ENCODE measurements at regions not wholly inside any gene's neighbourhood (a gene's known extent, or its start where the extent isn't known, plus 50 kb on each side); places are given as distances from the start of the nearest gene placed in this dataset.

DNA sequence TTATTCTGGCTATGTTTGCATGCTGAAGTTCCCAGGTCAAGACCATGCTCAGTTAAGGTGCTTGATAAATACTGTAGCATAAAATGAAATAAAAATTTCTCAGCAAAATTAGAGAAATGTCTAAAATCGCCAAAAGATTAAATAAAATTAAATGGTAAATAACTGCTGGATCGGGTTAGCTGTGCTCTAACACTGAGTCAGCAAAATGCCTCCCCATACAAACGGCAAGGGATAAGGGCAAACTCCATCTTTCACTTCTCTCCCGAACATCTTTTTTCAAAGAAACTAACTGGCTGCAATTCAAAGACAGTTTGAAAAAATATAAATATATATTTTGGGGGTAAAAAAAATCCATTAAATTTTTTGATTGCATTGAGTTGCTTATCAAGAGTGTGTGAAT is 162.2 kb upstream of the ZFHX3 start:
- TF ChIP-seq NFE2L2 (IDR thresholded peaks at IDR 0.05; ENCODE audit: low read depth, low read length) (no peak), BHLHE40 (IDR thresholded peaks at IDR 0.05; ENCODE audit: low read depth, low read length) (no peak), POLR2A (IDR thresholded peaks at IDR 0.05; ENCODE audit: low read depth, low read length) (no peak)
- TF ChIP-seq, protein P1, sequence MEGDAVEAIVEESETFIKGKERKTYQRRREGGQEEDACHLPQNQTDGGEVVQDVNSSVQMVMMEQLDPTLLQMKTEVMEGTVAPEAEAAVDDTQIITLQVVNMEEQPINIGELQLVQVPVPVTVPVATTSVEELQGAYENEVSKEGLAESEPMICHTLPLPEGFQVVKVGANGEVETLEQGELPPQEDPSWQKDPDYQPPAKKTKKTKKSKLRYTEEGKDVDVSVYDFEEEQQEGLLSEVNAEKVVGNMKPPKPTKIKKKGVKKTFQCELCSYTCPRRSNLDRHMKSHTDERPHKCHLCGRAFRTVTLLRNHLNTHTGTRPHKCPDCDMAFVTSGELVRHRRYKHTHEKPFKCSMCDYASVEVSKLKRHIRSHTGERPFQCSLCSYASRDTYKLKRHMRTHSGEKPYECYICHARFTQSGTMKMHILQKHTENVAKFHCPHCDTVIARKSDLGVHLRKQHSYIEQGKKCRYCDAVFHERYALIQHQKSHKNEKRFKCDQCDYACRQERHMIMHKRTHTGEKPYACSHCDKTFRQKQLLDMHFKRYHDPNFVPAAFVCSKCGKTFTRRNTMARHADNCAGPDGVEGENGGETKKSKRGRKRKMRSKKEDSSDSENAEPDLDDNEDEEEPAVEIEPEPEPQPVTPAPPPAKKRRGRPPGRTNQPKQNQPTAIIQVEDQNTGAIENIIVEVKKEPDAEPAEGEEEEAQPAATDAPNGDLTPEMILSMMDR (conservative IDR thresholded peaks at IDR 0.05; ENCODE audit: low read depth, low read length) = no peak
